Cardiac muscle cell (in vitro differentiated cells and primary cell): ENCODE measurements at regions not wholly inside any gene's neighbourhood (a gene's known extent, or its start where the extent isn't known, plus 50 kb on each side); places are given as distances from the start of the nearest gene placed in this dataset.

Source experiments
- DNase-seq, 2 donors: peaks; one replicate each; pipeline versions ENCODE4 v3.0.0 to v3.0.0-alpha.2; 2010 to 2017; ENCODE audit warnings: low read depth in 1 of 2, low spot score in 1 of 2
- H3K27ac ChIP-seq: fragments of 200-600 bp; sonication (generic); 2 replicates; pipeline ENCODE4 v1.5.1; 2016
- H3K27me3 ChIP-seq: fragments of 200-600 bp; sonication (generic); 2 replicates; pipeline ENCODE4 v1.6.0; 2016; ENCODE audit warnings: control low read depth
- H3K36me3 ChIP-seq: fragments of 200-600 bp; sonication (generic); 2 replicates; pipeline ENCODE4 v1.5.1; 2016; ENCODE audit warnings: control low read depth
- H3K4me1 ChIP-seq: fragments of 200-600 bp; sonication (generic); 2 replicates; pipeline ENCODE4 v1.8.1; 2017; ENCODE audit warnings: low read depth, mild to moderate bottlenecking, mixed run types
- H3K4me3 ChIP-seq: fragments of 200-600 bp; sonication (generic); 2 replicates; pipeline ENCODE4 v1.5.1; 2016; ENCODE audit warnings: mild to moderate bottlenecking
- H3K9me3 ChIP-seq: fragments of 200-600 bp; sonication (generic); 2 replicates; pipeline ENCODE4 v1.5.1; 2017; ENCODE audit warnings: low read depth, mild to moderate bottlenecking, control low read depth
- CTCF ChIP-seq: IDR thresholded peaks from 2 replicates; pipeline ENCODE4 v1.5.1; 2012; ENCODE audit warnings: low read depth, mild to moderate bottlenecking, low read length

GRCh38 chr19:28155265-28155664, 1057.7 kb downstream of the UQCRFS1 start:
- no peak for TF ChIP-seq CTCF
- Histone ChIP-seq H3K4me1 (peaks cover 22% of the 10 kb centered on the region), H3K36me3 (no peaks in the 10 kb centered on the region), H3K9me3 (no peaks in the 10 kb centered on the region), H3K27me3 (no peaks in the 10 kb centered on the region), H3K4me3 (no peak overlapping the region), H3K27ac (no peak overlapping the region)
- DNase-seq: no peak

GRCh38 chr19:28154077-28154476, 1058.9 kb downstream of the UQCRFS1 start:
- DNase-seq: no peak
- no peaks in the 10 kb centered on the region for H3K27me3 ChIP-seq
- no peak overlapping the region for H3K27ac ChIP-seq
- H3K4me3 ChIP-seq: no peak overlapping the region
- no peaks in the 10 kb centered on the region for H3K36me3 ChIP-seq
- H3K9me3 ChIP-seq: no peaks in the 10 kb centered on the region
- no peak for TF ChIP-seq CTCF
- H3K4me1 ChIP-seq: peaks cover 28% of the 10 kb centered on the region

DNA sequence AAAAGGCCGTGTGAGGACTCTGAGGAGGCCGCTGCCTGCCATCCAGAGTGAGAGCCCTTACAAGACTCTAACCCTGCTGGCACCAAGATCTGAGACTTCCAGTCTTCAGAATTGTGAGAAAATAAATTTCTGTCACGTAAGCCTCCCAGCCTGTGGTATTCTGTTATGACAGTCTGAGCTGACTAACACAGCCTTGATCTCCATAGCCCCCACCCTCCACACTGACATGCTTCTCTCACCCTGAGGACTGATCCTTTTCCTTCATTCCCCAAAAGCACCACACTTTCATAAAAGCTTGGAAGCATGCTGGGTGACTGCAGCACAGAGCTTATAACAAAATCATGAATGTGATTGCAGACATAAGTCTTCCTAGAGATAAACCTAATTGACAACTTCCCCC, 1059.8 kb downstream of the UQCRFS1 start:
- no peaks in the 10 kb centered on the region for H3K27me3 ChIP-seq
- no peak overlapping the region for H3K4me3 ChIP-seq
- TF ChIP-seq CTCF: no peak
- no peak for DNase-seq
- H3K9me3 ChIP-seq: no peaks in the 10 kb centered on the region
- H3K4me1 ChIP-seq: peaks cover 28% of the 10 kb centered on the region
- peak overlapping the region; percentile 18 for H3K27ac ChIP-seq
- H3K36me3 ChIP-seq: no peaks in the 10 kb centered on the region

- peaks cover under 1% of the 10 kb centered on the region for H3K27me3 ChIP-seq
- no peak overlapping the region for H3K27ac ChIP-seq
- H3K4me1 ChIP-seq: peaks cover 28% of the 10 kb centered on the region
- DNase-seq: no peak
- H3K4me3 ChIP-seq: no peak overlapping the region
- no peaks in the 10 kb centered on the region for H3K36me3 ChIP-seq
- no peak for TF ChIP-seq CTCF
- H3K9me3 ChIP-seq: no peaks in the 10 kb centered on the region
Measured at GRCh38 chr19:28152195-28152594, 1060.8 kb downstream of the UQCRFS1 start.

- no peak for TF ChIP-seq CTCF
- H3K36me3 ChIP-seq: no peaks in the 10 kb centered on the region
- no peaks in the 10 kb centered on the region for H3K9me3 ChIP-seq
- no peak overlapping the region for H3K4me3 ChIP-seq
- H3K27me3 ChIP-seq: peaks cover 19% of the 10 kb centered on the region
- DNase-seq: no peak
- no peak overlapping the region for H3K27ac ChIP-seq
- H3K4me1 ChIP-seq: peaks cover 28% of the 10 kb centered on the region
Measured at GRCh38 chr19:28150129-28150528, 1062.8 kb downstream of the UQCRFS1 start.

GRCh38 chr19:28148554-28148953, 1064.4 kb downstream of the UQCRFS1 start:
- DNase-seq: no peak
- Histone ChIP-seq H3K4me3 (no peak overlapping the region), H3K27ac (no peak overlapping the region), H3K27me3 (peaks cover 27% of the 10 kb centered on the region), H3K4me1 (peaks cover 24% of the 10 kb centered on the region), H3K9me3 (no peaks in the 10 kb centered on the region), H3K36me3 (no peaks in the 10 kb centered on the region)
- no peak for TF ChIP-seq CTCF
